Progenitor cell of endocrine pancreas (in vitro differentiated cells): ENCODE measurements at regions not wholly inside any gene's neighbourhood (a gene's known extent, or its start where the extent isn't known, plus 50 kb on each side); places are given as distances from the start of the nearest gene placed in this dataset.

Experiments
- DNase-seq: peaks from one replicate; pipeline ENCODE4 v3.0.0; 2021; ENCODE audit warnings: low spot score; ENCODE audit not compliant: unreplicated experiment
- H3K27ac Mint-ChIP-seq: 2 replicates; pipeline ENCODE4 v1.8.0; 2021; ENCODE audit warnings: mild to moderate bottlenecking, moderate library complexity, mixed read lengths
- H3K27me3 Mint-ChIP-seq: 2 replicates; pipeline ENCODE4 v1.8.0; 2021; ENCODE audit warnings: mixed read lengths
- H3K36me3 Mint-ChIP-seq: 2 replicates; pipeline ENCODE4 v1.8.0; 2022; ENCODE audit warnings: mixed read lengths; ENCODE audit not compliant: insufficient read depth
- H3K4me1 Mint-ChIP-seq: 2 replicates; pipeline ENCODE4 v1.8.0; 2021; ENCODE audit warnings: low read depth, mixed read lengths
- H3K4me3 Mint-ChIP-seq: 2 replicates; pipeline ENCODE4 v1.8.0; 2021; ENCODE audit warnings: low read depth, mild to moderate bottlenecking, moderate library complexity, mixed read lengths
- H3K9me3 Mint-ChIP-seq: 2 replicates; pipeline ENCODE4 v1.8.0; 2021; ENCODE audit warnings: low read depth, mixed read lengths
- TF ChIP-seq, protein P1 (sequence below): fragments of 200-600 bp; sonication (generic); IDR thresholded peaks from one replicate; pipeline ENCODE4 v1.5.0; 2021; ENCODE audit warnings: antibody characterized with exemption, mild to moderate bottlenecking; ENCODE audit not compliant: unreplicated experiment

DNA sequence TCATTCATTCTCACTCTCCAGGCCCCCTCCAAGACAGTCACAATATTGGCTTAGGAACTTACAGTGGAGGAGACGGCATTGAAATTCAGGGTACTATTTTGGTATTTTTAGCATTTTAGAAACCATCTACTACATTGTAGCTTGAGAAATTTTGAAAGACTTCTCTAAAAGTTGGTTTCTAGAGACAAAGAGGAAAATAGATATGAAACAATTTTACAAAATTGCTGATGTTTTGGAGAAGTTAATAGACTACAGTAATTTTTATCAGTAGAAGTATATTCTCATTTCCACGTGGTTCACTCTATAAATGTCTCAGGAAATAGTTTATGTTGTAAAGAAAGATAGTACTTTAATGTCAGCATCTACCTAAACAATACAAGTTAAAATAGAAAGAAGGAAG, 63.2 kb upstream of the ZSWIM6 start:
- Mint-ChIP-seq H3K36me3 (no peaks in the 10 kb centered on the region), H3K4me3 (no peak overlapping the region), H3K4me1 (peaks cover 17% of the 10 kb centered on the region), H3K27ac (no peak overlapping the region), H3K27me3 (peaks cover 3% of the 10 kb centered on the region), H3K9me3 (no peaks in the 10 kb centered on the region)
- TF ChIP-seq, protein P1, sequence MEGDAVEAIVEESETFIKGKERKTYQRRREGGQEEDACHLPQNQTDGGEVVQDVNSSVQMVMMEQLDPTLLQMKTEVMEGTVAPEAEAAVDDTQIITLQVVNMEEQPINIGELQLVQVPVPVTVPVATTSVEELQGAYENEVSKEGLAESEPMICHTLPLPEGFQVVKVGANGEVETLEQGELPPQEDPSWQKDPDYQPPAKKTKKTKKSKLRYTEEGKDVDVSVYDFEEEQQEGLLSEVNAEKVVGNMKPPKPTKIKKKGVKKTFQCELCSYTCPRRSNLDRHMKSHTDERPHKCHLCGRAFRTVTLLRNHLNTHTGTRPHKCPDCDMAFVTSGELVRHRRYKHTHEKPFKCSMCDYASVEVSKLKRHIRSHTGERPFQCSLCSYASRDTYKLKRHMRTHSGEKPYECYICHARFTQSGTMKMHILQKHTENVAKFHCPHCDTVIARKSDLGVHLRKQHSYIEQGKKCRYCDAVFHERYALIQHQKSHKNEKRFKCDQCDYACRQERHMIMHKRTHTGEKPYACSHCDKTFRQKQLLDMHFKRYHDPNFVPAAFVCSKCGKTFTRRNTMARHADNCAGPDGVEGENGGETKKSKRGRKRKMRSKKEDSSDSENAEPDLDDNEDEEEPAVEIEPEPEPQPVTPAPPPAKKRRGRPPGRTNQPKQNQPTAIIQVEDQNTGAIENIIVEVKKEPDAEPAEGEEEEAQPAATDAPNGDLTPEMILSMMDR: no peak
- no peak for DNase-seq

DNA sequence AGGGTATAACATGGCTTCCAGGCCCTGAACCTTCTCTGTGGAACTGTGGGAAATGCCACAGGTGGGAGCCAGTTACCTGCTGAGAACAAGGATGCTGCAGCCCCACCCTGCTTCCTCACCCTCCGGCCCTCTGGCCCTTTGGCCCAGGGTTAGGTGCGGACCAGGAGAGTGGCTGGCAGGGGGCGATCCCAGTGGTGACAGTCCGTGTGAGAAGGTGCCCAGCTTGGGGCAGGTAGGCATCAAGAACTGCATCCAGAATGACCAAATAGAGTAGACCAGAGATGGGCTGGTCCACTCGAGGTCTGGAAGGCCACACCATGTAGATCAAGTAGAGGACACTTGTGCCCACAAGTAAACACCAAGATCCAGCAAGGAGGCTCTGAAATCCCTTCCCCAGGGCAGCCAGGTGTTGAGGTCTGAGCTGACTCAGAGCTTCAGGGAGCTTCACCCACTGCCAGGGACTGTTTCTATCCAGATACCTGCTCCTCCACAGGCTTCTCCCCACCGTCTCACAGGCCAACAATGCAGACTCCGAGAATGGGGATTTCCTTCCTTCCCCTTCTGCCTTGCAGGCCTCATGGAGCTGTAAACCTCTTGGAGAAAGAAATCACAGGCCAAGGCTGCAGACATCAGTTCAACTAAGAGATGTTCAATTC, 61.4 kb upstream of the ZSWIM6 start:
- Mint-ChIP-seq H3K27me3 (peaks cover 3% of the 10 kb centered on the region), H3K27ac (no peak overlapping the region), H3K36me3 (no peaks in the 10 kb centered on the region), H3K9me3 (no peaks in the 10 kb centered on the region), H3K4me3 (no peak overlapping the region), H3K4me1 (peaks cover 5% of the 10 kb centered on the region)
- DNase-seq: no peak
- TF ChIP-seq, protein P1: no peak

DNA sequence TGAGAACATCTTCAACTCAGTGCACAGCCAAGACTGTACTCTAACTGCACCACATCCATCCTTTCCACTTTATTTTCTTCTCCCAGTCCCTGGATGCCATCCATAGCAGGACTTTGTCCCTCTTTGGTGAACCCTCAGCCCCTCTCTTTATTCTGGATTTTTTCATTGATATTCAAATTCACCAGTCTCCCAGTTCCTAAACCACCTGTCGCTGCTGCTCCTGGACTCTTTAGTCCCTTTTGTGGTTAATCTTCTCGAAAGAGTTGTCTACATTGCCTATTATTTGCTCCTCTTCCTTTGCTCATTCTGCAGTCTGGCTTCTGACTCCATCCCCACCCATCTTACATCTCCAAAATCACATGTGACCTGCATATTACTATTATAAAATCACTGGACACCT, 59.4 kb upstream of the ZSWIM6 start:
- H3K36me3 Mint-ChIP-seq: no peaks in the 10 kb centered on the region
- H3K9me3 Mint-ChIP-seq: no peaks in the 10 kb centered on the region
- peaks cover 7% of the 10 kb centered on the region for H3K4me1 Mint-ChIP-seq
- TF ChIP-seq, protein P1: no peak
- H3K27ac Mint-ChIP-seq: no peak overlapping the region
- H3K4me3 Mint-ChIP-seq: no peak overlapping the region
- no peak for DNase-seq
- peaks cover 3% of the 10 kb centered on the region for H3K27me3 Mint-ChIP-seq

DNA sequence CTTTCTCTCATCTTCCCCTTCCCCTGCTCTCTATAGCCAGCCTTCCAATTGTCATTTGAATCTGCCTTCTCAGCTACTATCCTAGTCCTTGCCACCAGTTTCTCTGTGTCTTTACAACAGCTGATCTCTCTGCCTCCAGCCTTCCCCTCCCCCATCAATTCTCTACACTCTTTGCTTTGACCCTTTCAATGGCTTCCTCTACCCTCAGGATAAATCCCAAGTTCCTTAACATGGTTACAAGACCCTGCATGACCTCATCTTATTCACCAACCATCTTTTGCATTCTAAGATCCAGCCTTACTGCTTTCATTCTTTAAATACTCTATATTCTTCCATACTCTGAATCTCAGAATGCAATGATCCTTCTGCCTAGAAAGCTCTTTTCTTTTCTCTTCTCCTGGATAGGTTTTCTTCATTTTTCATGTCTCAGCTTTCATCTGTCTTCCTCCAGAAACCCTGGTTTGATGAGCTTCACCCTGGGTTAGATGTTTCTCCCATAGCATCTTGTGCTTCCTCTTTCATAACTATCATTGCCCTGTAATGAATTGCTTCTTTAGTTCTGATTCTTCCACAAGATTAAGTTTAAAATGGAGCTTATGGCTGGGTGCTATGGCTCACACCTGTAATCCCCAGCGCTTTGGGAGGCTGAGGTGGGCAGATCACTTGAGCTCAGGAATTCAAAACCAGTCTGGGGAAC, 58.6 kb upstream of the ZSWIM6 start:
- Mint-ChIP-seq H3K27ac (no peak overlapping the region), H3K4me1 (peaks cover 7% of the 10 kb centered on the region), H3K4me3 (no peak overlapping the region), H3K36me3 (no peaks in the 10 kb centered on the region), H3K27me3 (peaks cover 3% of the 10 kb centered on the region), H3K9me3 (no peaks in the 10 kb centered on the region)
- no peak for DNase-seq
- TF ChIP-seq, protein P1: no peak

DNA sequence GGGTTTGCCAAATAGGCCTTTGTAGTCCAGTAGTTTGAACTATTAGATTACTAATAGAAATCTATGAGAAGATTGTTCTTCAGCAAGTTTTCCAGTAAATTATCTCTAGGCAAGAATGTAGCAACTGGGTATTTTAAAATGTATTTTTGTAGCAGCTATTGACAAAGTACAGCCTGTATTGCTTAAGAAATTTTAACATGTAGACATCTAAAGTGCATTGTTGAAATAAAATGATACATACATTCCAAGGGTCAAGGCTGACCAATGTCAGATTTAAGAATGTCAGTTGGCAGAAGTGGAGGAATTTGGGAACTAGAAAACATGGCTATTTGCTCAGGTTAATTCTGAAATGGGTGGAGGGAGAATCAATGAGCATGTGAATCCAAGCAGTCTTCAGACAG, 57.5 kb upstream of the ZSWIM6 start:
- DNase-seq: no peak
- no peaks in the 10 kb centered on the region for H3K9me3 Mint-ChIP-seq
- TF ChIP-seq, protein P1: no peak
- H3K27ac Mint-ChIP-seq: no peak overlapping the region
- peaks cover 7% of the 10 kb centered on the region for H3K4me1 Mint-ChIP-seq
- no peak overlapping the region for H3K4me3 Mint-ChIP-seq
- no peaks in the 10 kb centered on the region for H3K36me3 Mint-ChIP-seq
- no peaks in the 10 kb centered on the region for H3K27me3 Mint-ChIP-seq
